Spleen (tissue), 11 donors: ENCODE measurements at regions not wholly inside any gene's neighbourhood (a gene's known extent, or its start where the extent isn't known, plus 50 kb on each side); places are given as distances from the start of the nearest gene placed in this dataset.

Source experiments
- DNase-seq: peaks from one replicate; pipeline ENCODE4 v3.0.0-alpha.2; 2020
- H3K27ac ChIP-seq, 8 donors: fragments of 200-600 bp; sonication (generic) in 7 of 8; 1 replicate in 4 of 8; 2 replicates in 4 of 8; pipeline versions ENCODE4 v1.5.0 to v1.8.0; 2016 to 2021; ENCODE audit warnings: inconsistent platforms in 4 of 8, mild to moderate bottlenecking in 4 of 8, moderate library complexity in 1 of 8
- H3K27me3 ChIP-seq, 7 donors: fragments of 200-600 bp; sonication (generic) in 6 of 7; replicated peaks in 1 of 7; 1 replicate in 4 of 7; 2 replicates in 3 of 7; pipeline versions ENCODE4 v1.5.0 to v1.8.0; 2016 to 2021; ENCODE audit warnings: inconsistent platforms in 3 of 7, mild to moderate bottlenecking in 1 of 7
- H3K36me3 ChIP-seq, 6 donors: fragments of 200-600 bp; sonication (generic) in 5 of 6; 1 replicate in 4 of 6; 2 replicates in 2 of 6; pipeline versions ENCODE4 v1.5.0 to v1.8.0; 2016 to 2021; ENCODE audit warnings: inconsistent platforms in 2 of 6
- H3K4me1 ChIP-seq, 6 donors: fragments of 200-600 bp; sonication (generic) in 5 of 6; 1 replicate in 3 of 6; 2 replicates in 3 of 6; pipeline versions ENCODE4 v1.5.0 to v1.8.0; 2016 to 2021; ENCODE audit warnings: inconsistent platforms in 3 of 6
- H3K4me3 ChIP-seq, 8 donors: fragments of 200-600 bp; sonication (generic) in 7 of 8; 1 replicate in 4 of 8; 2 replicates in 4 of 8; pipeline versions ENCODE4 v1.5.0 to v1.8.0; 2016 to 2021; ENCODE audit warnings: inconsistent platforms in 4 of 8, mild to moderate bottlenecking in 4 of 8, moderate library complexity in 2 of 8
- H3K9me3 ChIP-seq, 8 donors: fragments of 200-600 bp; sonication (generic) in 7 of 8; 1 replicate in 4 of 8; 2 replicates in 4 of 8; pipeline versions ENCODE4 v1.5.0 to v1.8.0; 2016 to 2021; ENCODE audit warnings: inconsistent platforms in 4 of 8
- POLR2A ChIP-seq, 3 donors: fragments of 450-650 bp; IDR thresholded peaks; one replicate each; pipeline ENCODE4 v1.5.1; 2017; ENCODE audit warnings: antibody characterized with exemption in 3 of 3, mild to moderate bottlenecking in 1 of 3
- POLR2AphosphoS5 ChIP-seq, 3 donors: sonication (generic); formaldehyde crosslinking; IDR thresholded peaks; one replicate each; pipeline ENCODE4 v1.5.1; 2017; ENCODE audit warnings: antibody characterized with exemption in 3 of 3
- WGBS, 5 donors: extraction: QIAGEN DNeasy Blood & Tissue Kit in 3 of 5; methylation state at CpG; one replicate each; pipeline versions ENCODE4 v1.1.5 to v1.1.7; 2013 to 2018; 5-methylcytosine and 5-hydroxymethylcytosine counted together
- intact Hi-C: fragments of 100-400 bp; cut with DNase I; formaldehyde crosslinking; loops from one replicate; pipeline ENCODE4 v1.15.0; 2023; ENCODE audit warnings: low total_unique reads
- TF ChIP-seq, protein P1 (sequence below), 11 experiments: fragments of 200-600 bp in 7 of 11; fragments of 450-650 bp in 4 of 11; sonication (generic) in 4 of 11; IDR thresholded peaks in 8 of 11; conservative IDR thresholded peaks in 3 of 11; 1 replicate in 7 of 11; 2 replicates in 4 of 11; pipeline versions ENCODE4 v1.4.0 to v1.8.0; 2016 to 2021; ENCODE audit warnings: antibody characterized with exemption in 11 of 11, inconsistent platforms in 4 of 11, mild to moderate bottlenecking in 1 of 11
- donor health status: healthy with polysubstance abuse.
- donor health status: DM: no; HTN: no; CAD: no; lungs with moderate emphysema.
- donor health status: DM: no; HTN: no; CAD: no.
- donor health status: Bipolar disorder and iron deficiency.
- donor health status: healthy.
- donor health status: DM: no; HTN: no; CAD: no.
- donor health status: DM: yes; HTN: yes; CAD: no.

DNA sequence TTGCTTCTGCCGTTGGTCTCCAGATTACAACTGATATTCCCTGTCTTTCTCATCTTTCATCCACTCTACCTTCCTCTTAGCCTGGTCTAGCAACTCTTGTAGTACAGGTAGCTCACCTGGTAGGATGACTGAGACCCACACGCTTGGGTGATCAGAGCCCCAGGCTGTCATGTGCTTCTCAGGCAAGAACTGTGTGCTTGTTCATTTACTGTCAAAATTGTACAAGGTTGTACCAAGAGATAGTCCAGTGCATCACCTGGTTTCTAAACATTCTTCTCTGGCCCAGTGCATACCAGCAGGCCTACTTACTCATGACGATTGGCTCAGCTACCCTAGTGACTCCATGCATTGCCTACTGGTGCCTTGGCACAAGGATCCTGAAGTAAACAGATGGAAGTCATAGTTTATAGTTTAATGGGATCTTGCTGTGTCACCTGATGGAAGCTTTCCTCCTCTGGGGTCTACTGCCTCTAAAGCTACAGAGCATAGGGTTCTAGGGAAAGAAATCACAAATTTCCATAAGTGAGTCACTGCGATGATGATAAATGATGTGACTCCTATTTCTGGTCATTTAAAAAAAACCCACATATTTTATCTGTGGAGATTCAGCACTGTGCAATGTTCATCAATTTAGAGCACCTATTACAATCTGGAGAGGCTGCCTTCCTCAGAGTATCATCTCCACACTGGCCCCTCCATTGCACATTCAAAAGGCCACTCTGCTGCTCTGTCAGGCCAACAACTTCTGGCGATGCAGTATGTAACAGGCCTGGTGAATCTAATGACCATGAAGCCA lies 481.8 kb upstream of the MEIS1 start:
- no peak for DNase-seq
- Histone ChIP-seq H3K4me1 (no peaks in the 10 kb centered on the region), H3K27me3 (no peaks in the 10 kb centered on the region), H3K4me3 (no peak overlapping the region), H3K27ac (no peak overlapping the region), H3K9me3 (peaks cover 0 to 8% (median 0%) of the 10 kb centered on the region in 8 donors), H3K36me3 (no peaks in the 10 kb centered on the region)
- intact Hi-C loops, result no loop called here
- TF ChIP-seq, protein P1, sequence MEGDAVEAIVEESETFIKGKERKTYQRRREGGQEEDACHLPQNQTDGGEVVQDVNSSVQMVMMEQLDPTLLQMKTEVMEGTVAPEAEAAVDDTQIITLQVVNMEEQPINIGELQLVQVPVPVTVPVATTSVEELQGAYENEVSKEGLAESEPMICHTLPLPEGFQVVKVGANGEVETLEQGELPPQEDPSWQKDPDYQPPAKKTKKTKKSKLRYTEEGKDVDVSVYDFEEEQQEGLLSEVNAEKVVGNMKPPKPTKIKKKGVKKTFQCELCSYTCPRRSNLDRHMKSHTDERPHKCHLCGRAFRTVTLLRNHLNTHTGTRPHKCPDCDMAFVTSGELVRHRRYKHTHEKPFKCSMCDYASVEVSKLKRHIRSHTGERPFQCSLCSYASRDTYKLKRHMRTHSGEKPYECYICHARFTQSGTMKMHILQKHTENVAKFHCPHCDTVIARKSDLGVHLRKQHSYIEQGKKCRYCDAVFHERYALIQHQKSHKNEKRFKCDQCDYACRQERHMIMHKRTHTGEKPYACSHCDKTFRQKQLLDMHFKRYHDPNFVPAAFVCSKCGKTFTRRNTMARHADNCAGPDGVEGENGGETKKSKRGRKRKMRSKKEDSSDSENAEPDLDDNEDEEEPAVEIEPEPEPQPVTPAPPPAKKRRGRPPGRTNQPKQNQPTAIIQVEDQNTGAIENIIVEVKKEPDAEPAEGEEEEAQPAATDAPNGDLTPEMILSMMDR (IDR thresholded peaks at IDR 0.05 in 8 of 11, conservative IDR thresholded peaks at IDR 0.05 in 3 of 11), result no peak
- no peak for TF ChIP-seq POLR2A (IDR thresholded peaks at IDR 0.05)
- TF ChIP-seq POLR2AphosphoS5 (IDR thresholded peaks at IDR 0.05), result no peak
- 83 to 93% (median 91%) methylated on average over 5 of the region's 5 CpGs for WGBS, 5 donors

DNA sequence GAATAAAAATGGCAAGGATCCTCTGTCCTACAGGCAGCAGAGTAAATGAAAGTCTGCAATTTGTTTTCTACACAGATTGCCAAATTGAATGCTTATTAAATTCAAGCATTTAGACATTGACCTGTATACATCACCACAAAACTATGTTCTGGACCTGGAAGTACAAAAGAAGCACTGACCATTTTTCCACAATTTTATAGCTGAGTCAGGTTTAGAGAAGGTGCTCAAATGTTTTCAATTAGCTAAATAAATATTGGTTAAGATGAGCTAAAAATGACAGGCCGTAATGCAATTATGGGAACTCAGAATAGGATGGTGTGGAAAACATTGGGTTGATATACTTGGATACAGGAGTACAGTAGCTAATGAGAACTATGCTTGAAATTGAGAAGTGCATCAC lies 490.7 kb upstream of the MEIS1 start:
- peaks cover 0 to 14% (median 8%) of the 10 kb centered on the region in 8 donors for H3K9me3 ChIP-seq
- H3K27me3 ChIP-seq, result no peaks in the 10 kb centered on the region
- H3K36me3 ChIP-seq, result no peaks in the 10 kb centered on the region
- H3K27ac ChIP-seq, result no peak overlapping the region
- TF ChIP-seq, protein P1 (IDR thresholded peaks at IDR 0.05 in 8 of 11, conservative IDR thresholded peaks at IDR 0.05 in 3 of 11), result no peak
- TF ChIP-seq POLR2AphosphoS5 (IDR thresholded peaks at IDR 0.05) (no peak), POLR2A (IDR thresholded peaks at IDR 0.05) (no peak)
- intact Hi-C loops, result no loop called here
- H3K4me3 ChIP-seq, result no peak overlapping the region
- no peaks in the 10 kb centered on the region for H3K4me1 ChIP-seq
- DNase-seq, result no peak
- 85 to 95% (median 94%) methylated on average over 1 of the region's 1 CpG for WGBS, 5 donors

DNA sequence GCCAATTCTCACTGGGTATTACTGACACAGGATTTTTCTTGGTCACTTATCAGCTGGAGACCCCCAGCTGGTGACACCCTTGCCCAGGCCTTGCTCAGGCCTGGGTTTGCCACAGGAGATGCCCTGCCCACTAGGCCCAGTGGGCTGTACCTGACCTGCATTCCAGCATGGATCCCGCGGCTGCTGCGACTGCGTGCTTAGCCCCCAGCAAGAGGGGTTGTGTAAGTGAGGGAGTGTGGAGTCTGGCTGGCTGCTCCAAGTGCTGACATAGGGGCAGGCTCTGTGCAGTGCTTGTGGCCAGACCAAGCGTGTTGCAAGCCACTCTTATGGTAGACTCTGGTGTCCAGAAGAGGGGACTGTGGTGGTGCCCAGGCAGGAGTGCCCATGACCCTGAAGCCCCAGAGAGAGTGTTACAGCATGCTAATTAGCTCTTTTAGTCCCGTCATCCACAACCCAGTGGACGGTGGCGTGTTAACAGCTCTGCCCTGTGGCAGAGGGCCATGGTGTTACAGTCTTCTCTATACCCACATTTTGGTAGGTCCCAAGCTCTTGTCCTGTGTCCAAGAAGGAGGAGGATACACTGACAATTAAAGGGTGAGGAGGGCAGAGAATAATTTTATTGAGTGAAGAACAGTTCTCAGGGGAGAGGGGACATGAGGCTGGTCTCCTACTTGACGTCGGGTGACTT lies 491.7 kb upstream of the MEIS1 start:
- H3K36me3 ChIP-seq, result no peaks in the 10 kb centered on the region
- H3K4me1 ChIP-seq, result no peaks in the 10 kb centered on the region
- no peak overlapping the region for H3K27ac ChIP-seq
- intact Hi-C loops, result no loop called here
- no peaks in the 10 kb centered on the region for H3K27me3 ChIP-seq
- H3K4me3 ChIP-seq, result no peak overlapping the region
- no peak for TF ChIP-seq POLR2A (IDR thresholded peaks at IDR 0.05)
- TF ChIP-seq POLR2AphosphoS5 (IDR thresholded peaks at IDR 0.05), result no peak
- TF ChIP-seq, protein P1 (IDR thresholded peaks at IDR 0.05 in 8 of 11, conservative IDR thresholded peaks at IDR 0.05 in 3 of 11), result no peak
- H3K9me3 ChIP-seq, result peaks cover 0 to 14% (median 8%) of the 10 kb centered on the region in 8 donors
- 90 to 97% (median 95%) methylated on average over 6 to 10 of the region's 10 CpGs for WGBS, 5 donors
- no peak for DNase-seq

DNA sequence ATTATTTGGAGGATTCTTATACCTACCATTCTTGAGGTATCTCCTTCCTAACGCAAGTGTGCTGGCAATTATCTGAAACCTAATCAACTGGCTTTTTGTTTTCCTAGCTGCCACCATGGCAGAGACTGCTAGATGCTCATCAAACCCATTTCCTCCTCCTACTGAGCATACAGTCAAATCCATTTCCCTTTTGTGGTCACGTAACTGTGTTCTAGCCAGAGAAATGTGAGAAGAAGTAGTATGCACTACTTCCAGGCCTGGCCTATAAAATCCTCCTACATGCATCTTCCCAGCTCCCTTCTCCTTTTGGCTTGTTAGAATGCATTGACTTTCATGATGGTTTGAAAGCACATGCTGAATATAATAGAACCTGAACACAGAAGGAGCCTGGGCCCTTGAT lies 494.1 kb upstream of the MEIS1 start:
- intact Hi-C loops, result no loop called here
- no peak for DNase-seq
- H3K36me3 ChIP-seq, result no peaks in the 10 kb centered on the region
- TF ChIP-seq POLR2A (IDR thresholded peaks at IDR 0.05) (no peak), POLR2AphosphoS5 (IDR thresholded peaks at IDR 0.05) (no peak)
- TF ChIP-seq, protein P1 (IDR thresholded peaks at IDR 0.05 in 8 of 11, conservative IDR thresholded peaks at IDR 0.05 in 3 of 11), result no peak
- WGBS, 5 donors, result 27 to 50% (median 31%) methylated on average over 2 of the region's 2 CpGs
- peaks cover 0 to 5% (median 0%) of the 10 kb centered on the region in 7 donors for H3K27me3 ChIP-seq
- no peak overlapping the region for H3K27ac ChIP-seq
- no peaks in the 10 kb centered on the region for H3K4me1 ChIP-seq
- H3K4me3 ChIP-seq, result no peak overlapping the region
- peaks cover 0 to 14% (median 8%) of the 10 kb centered on the region in 8 donors for H3K9me3 ChIP-seq
